GM12864 (cell line): ENCODE measurements at regions not wholly inside any gene's neighbourhood (a gene's known extent, or its start where the extent isn't known, plus 50 kb on each side); places are given as distances from the start of the nearest gene placed in this dataset.

ENCODE experiments used
- DNase-seq: peaks from one replicate; pipeline ENCODE4 v3.0.0-alpha.2; 2011; ENCODE audit warnings: low read depth
- H3K4me3 ChIP-seq: 2 replicates; pipeline ENCODE4 v1.5.1; 2011; ENCODE audit warnings: mild to moderate bottlenecking, low read depth, low read length, control low read depth
- TF ChIP-seq, protein P1 (sequence below): IDR thresholded peaks from 2 replicates; pipeline ENCODE4 v1.5.1; 2011; ENCODE audit warnings: low read depth, mild to moderate bottlenecking, moderate library complexity, low read length, control low read depth, inconsistent platforms; ENCODE audit errors: missing control alignments

DNA sequence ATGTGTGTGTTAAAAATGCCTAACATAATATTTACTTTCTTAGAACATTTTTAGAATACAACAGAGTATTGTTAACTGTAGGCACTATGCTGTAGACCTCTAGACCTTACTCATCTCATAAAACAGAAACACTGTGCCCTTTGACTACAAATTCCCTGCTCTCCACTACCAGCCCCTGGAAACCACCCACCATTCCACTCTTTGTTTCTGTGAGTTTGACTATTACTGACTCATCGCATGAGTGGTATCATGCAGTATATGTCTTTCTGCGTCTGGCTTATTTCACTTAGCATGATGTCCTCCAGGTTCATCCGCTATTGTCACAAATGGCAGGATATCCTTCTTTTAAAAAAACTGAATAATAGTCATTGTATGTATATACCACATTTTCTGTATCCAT, 216.7 kb upstream of the CFAP20DC start:
- TF ChIP-seq, protein P1, sequence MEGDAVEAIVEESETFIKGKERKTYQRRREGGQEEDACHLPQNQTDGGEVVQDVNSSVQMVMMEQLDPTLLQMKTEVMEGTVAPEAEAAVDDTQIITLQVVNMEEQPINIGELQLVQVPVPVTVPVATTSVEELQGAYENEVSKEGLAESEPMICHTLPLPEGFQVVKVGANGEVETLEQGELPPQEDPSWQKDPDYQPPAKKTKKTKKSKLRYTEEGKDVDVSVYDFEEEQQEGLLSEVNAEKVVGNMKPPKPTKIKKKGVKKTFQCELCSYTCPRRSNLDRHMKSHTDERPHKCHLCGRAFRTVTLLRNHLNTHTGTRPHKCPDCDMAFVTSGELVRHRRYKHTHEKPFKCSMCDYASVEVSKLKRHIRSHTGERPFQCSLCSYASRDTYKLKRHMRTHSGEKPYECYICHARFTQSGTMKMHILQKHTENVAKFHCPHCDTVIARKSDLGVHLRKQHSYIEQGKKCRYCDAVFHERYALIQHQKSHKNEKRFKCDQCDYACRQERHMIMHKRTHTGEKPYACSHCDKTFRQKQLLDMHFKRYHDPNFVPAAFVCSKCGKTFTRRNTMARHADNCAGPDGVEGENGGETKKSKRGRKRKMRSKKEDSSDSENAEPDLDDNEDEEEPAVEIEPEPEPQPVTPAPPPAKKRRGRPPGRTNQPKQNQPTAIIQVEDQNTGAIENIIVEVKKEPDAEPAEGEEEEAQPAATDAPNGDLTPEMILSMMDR, result no peak
- no peak for DNase-seq
- H3K4me3 ChIP-seq, result no peak overlapping the region

DNA sequence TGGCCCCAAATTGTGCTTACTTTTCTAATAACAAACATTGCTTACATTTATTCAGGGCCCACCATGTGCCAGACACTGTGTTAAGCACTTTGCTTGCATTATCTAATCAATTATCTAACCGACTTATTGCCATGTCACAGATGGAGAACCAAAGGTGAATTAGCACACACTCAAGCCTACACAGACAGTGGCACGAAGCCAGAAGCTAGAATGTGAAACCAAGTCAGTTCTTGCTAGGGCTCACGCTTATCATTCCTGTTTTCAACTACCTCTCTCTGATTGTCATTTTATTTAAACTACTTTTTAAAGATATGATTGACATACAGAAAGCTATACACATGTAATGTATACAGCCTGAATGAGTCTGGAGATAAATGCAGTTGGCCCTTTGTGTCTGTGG, 215.7 kb upstream of the CFAP20DC start:
- H3K4me3 ChIP-seq, result no peak overlapping the region
- DNase-seq, result no peak
- TF ChIP-seq, protein P1, result no peak

DNA sequence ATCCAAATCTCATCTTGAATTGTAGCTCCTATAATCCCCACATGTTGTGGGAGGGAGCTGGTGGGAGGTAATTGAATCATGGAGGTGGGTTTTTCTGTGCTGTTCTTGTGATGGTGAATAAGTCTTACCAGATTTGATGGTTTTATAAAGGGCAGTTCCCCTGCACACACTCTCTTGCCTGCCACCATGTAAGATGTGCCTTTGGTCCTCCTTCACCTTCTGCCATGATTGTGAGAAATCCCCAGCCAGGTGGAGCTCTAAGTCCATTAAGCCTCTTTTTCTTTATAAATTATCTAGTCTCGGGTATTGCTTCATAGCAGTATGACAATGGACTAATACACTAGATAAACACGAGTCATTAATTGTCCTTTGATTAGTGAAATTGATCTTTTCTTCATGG, 214.5 kb upstream of the CFAP20DC start:
- TF ChIP-seq, protein P1, result no peak
- H3K4me3 ChIP-seq, result no peak overlapping the region
- no peak for DNase-seq

DNA sequence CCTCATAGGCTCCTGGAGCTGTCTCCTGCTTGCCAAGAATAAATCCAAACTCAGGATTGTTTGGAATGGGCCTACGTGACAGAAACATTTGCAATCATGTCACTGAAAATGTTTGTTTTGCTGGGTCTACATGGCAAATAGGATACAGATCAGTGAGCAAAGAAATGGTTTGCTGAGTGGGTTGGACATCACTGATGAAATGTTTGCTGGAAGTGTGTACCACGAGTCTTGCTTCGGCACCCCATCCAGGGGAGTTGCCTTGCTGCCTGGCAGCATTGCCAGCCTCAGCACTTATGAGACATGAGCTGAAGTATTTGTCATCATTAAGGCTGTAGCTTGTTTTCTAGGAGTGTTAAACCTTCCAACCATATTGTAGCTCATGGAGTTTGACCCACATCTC, 213.3 kb upstream of the CFAP20DC start:
- no peak overlapping the region for H3K4me3 ChIP-seq
- TF ChIP-seq, protein P1, result no peak

DNA sequence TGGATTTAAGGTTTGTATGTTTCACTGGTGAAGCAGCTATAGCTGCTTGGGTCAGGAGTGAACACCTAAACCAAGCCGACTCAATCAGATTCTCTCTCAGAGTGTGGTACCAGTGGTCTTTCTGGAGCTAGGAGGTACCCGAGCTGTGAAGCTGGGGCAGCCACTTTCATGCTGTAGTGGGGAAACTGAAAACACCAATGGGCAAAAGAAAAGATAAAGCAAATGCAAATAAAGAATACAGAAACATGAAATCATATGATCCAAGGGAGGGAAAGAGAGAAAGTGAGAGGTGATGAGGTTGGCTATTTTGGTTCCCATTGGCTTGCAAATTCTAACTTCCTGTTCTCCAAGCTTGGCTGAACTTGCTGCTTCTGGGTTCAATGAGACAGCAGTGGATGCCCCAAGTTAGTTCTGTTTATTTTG, 212.3 kb upstream of the CFAP20DC start:
- TF ChIP-seq, protein P1, result no peak
- H3K4me3 ChIP-seq, result no peak overlapping the region
- peak; percentile 33 for DNase-seq

More for the DNA sequence above, 213.3 kb upstream of the CFAP20DC start:
- DNase-seq, result no peak

DNA sequence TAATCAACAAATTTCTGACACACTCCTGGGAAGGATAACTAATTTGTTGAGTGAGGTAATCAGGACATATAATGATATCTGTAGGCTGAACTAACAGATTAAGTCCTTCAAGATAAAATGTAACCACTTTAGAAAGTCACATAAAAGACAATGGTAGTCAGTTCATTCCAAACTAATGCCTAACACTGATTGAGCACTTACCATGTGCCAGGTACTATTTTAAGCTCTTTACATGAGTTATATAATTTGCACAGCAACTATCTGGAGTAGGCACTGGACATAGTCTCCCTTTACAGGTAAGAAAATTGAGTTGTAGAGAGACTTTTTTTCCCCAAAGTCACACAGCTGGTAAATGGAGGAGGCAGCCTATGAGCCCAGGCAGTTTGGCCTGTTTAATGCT, 211.2 kb upstream of the CFAP20DC start:
- no peak overlapping the region for H3K4me3 ChIP-seq
- no peak for DNase-seq
- TF ChIP-seq, protein P1, result no peak

DNA sequence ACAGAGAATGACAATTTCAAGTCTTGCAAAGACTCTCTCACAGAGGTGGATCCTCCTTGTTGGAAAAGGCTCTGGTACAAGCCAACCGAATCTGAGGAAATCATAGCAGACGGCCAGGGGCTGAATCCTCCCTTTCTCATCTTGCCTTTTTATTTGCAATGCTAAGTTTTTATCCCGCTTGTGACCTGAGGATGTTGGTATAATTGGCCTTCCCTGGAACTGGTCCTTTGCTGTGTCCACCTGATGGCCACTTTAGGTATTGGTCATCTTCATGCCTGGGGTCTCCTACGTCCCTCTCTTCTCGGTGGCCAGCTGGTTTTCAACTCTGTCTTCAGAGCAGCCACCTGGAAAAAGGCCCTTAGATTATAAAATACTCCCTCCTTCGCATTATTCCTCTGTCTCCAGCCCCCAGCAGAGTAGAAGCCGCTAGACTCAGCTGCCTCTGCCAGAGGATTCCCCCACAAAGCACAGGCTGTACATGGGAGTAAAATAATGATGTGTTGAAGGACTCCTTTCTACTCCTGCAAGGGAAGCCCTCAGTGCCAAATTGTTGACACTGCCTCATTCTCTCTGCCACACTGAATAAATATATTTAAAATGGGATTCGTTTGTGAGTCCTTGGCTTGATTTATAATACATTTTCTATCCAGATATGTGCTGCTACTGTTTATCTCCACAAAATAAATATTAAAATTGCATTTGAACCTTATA, 208.9 kb upstream of the CFAP20DC start:
- TF ChIP-seq, protein P1, result no peak
- no peak overlapping the region for H3K4me3 ChIP-seq
- DNase-seq, result no peak
